ENCODE measurements at regions not wholly inside any gene's neighbourhood (a gene's known extent, or its start where the extent isn't known, plus 50 kb on each side); places are given as distances from the start of the nearest gene placed in this dataset.

DNA sequence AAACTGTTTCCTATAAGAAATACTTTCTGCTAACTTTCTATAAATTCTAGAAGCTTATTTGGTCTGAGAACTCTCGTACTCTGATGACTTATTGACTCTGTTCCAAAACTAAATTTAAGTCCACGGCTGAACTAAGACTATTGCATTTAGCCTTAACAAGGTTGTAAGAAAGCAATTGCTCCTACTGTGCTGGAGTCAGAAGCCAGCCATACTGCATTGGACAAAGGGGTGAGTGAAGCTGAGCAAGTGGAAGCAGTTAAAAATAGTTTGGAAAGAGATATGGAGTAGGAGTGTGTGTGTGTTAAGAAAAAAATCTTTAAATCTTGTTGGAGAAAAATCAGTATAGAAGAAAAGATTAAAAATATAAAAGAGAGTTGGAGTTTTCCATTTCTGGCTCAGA is 1360.1 kb upstream of the CELF2 start:
- Mint-ChIP-seq H3K36me3 (ENCODE audit: low read depth, unreplicated experiment) (no peaks in the 10 kb centered on the region), H3K27ac (ENCODE audit: unreplicated experiment) (no peak overlapping the region), H3K27me3 (ENCODE audit: low read depth, unreplicated experiment) (no peaks in the 10 kb centered on the region), H3K4me1 (ENCODE audit: low read depth, unreplicated experiment) (no peaks in the 10 kb centered on the region), H3K4me3 (ENCODE audit: unreplicated experiment) (no peak overlapping the region), H3K9me3 (ENCODE audit: unreplicated experiment) (no peaks in the 10 kb centered on the region)
- H3K4me2 ChIP-seq (ENCODE audit: low read length) = no peak overlapping the region
- no peaks in the 10 kb centered on the region for H4K20me1 ChIP-seq (ENCODE audit: insufficient read depth, low read length)
- no peaks in the 10 kb centered on the region for H3K79me2 ChIP-seq (ENCODE audit: insufficient read depth, low read length)
- H2AFZ ChIP-seq (ENCODE audit: low read depth, low read length) = no peak overlapping the region
- H3K27me3 ChIP-seq (ENCODE audit: insufficient read depth, low read length) = no peaks in the 10 kb centered on the region
- no peak for FAIRE-seq
- TF ChIP-seq, protein P1, sequence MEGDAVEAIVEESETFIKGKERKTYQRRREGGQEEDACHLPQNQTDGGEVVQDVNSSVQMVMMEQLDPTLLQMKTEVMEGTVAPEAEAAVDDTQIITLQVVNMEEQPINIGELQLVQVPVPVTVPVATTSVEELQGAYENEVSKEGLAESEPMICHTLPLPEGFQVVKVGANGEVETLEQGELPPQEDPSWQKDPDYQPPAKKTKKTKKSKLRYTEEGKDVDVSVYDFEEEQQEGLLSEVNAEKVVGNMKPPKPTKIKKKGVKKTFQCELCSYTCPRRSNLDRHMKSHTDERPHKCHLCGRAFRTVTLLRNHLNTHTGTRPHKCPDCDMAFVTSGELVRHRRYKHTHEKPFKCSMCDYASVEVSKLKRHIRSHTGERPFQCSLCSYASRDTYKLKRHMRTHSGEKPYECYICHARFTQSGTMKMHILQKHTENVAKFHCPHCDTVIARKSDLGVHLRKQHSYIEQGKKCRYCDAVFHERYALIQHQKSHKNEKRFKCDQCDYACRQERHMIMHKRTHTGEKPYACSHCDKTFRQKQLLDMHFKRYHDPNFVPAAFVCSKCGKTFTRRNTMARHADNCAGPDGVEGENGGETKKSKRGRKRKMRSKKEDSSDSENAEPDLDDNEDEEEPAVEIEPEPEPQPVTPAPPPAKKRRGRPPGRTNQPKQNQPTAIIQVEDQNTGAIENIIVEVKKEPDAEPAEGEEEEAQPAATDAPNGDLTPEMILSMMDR (IDR thresholded peaks at IDR 0.05; ENCODE audit: insufficient read depth, low read depth, low read length) = no peak
- TF ChIP-seq EZH2 (IDR thresholded peaks at IDR 0.05; ENCODE audit: insufficient read depth, low read length) = no peak
- H3K9me3 ChIP-seq (ENCODE audit: insufficient read depth, low read depth, low read length) = no peaks in the 10 kb centered on the region
- H3K9ac ChIP-seq (ENCODE audit: low read length) = no peak overlapping the region
- H3K4me1 ChIP-seq (ENCODE audit: insufficient read depth, low read length) = no peaks in the 10 kb centered on the region
- DNase-seq (ENCODE audit: low read depth) = no peak
- H3K27ac ChIP-seq (ENCODE audit: low read depth, low read length) = no peak overlapping the region
- H3K4me3 ChIP-seq (ENCODE audit: insufficient read depth, low read depth, low read length) = no peak overlapping the region
- no peaks in the 10 kb centered on the region for H3K36me3 ChIP-seq (ENCODE audit: insufficient read depth, low read length)

DNA sequence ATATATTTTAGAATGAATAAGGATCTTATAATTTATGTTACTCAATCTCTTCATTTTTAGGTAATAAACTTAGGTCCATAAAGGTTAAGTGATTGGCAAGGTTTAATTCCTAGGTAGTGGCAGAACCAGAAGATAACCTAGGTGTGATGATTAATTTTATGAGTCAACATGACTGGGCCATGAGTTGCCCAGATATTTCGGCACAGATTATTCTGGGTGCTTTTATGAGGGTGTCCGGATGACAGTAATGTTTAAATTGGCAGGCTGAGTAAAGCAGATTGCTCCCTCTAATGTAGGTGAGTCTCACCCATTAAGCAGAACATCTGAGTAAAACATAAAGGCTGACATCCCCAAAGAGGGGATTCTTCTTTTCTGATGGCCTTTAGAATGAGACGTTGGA is 1349.3 kb upstream of the CELF2 start:
- Histone ChIP-seq H3K9me3 (ENCODE audit: insufficient read depth, low read depth, low read length) (no peaks in the 10 kb centered on the region), H3K79me2 (ENCODE audit: insufficient read depth, low read length) (no peaks in the 10 kb centered on the region), H3K27me3 (ENCODE audit: insufficient read depth, low read length) (no peaks in the 10 kb centered on the region), H4K20me1 (ENCODE audit: insufficient read depth, low read length) (no peaks in the 10 kb centered on the region), H3K27ac (ENCODE audit: low read depth, low read length) (no peak overlapping the region), H3K9ac (ENCODE audit: low read length) (no peak overlapping the region), H3K4me3 (ENCODE audit: insufficient read depth, low read depth, low read length) (no peak overlapping the region), H3K4me1 (ENCODE audit: insufficient read depth, low read length) (no peaks in the 10 kb centered on the region), H2AFZ (ENCODE audit: low read depth, low read length) (no peak overlapping the region), H3K36me3 (ENCODE audit: insufficient read depth, low read length) (no peaks in the 10 kb centered on the region), H3K4me2 (ENCODE audit: low read length) (no peak overlapping the region)
- Mint-ChIP-seq H3K36me3 (ENCODE audit: low read depth, unreplicated experiment) (no peaks in the 10 kb centered on the region), H3K9me3 (ENCODE audit: unreplicated experiment) (no peaks in the 10 kb centered on the region), H3K27me3 (ENCODE audit: low read depth, unreplicated experiment) (no peaks in the 10 kb centered on the region), H3K4me3 (ENCODE audit: unreplicated experiment) (no peak overlapping the region), H3K27ac (ENCODE audit: unreplicated experiment) (no peak overlapping the region), H3K4me1 (ENCODE audit: low read depth, unreplicated experiment) (no peaks in the 10 kb centered on the region)
- no peak for FAIRE-seq
- DNase-seq (ENCODE audit: low read depth) = no peak
- TF ChIP-seq, protein P1 (IDR thresholded peaks at IDR 0.05; ENCODE audit: insufficient read depth, low read depth, low read length) = no peak
- TF ChIP-seq EZH2 (IDR thresholded peaks at IDR 0.05; ENCODE audit: insufficient read depth, low read length) = no peak

DNA sequence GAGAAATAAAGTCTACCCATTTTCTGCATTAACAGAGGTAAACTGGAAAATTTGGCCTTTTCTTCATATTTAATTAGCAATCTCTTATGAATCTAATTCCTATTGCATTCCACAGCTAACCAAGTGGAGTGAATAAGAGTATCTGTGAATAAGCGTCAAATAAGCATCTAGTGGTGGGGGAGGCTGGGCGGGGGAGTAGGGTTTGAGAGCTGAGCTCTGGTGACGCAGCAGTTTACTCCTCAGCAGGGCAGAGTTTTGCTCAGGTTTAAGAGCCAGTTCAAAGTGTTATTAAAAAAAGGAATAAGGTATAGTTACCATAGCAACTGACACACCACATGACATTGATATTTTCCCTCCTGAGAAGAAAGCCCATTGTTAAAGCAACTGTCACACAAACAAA is 1346.8 kb upstream of the CELF2 start:
- FAIRE-seq = no peak
- TF ChIP-seq EZH2 (IDR thresholded peaks at IDR 0.05; ENCODE audit: insufficient read depth, low read length) = no peak
- TF ChIP-seq, protein P1 (IDR thresholded peaks at IDR 0.05; ENCODE audit: insufficient read depth, low read depth, low read length) = no peak
- H3K4me2 ChIP-seq (ENCODE audit: low read length) = no peak overlapping the region

More for the DNA sequence above, 1346.8 kb upstream of the CELF2 start:
- Histone ChIP-seq H3K4me1 (ENCODE audit: insufficient read depth, low read length) (no peaks in the 10 kb centered on the region), H3K9me3 (ENCODE audit: insufficient read depth, low read depth, low read length) (no peaks in the 10 kb centered on the region), H3K4me3 (ENCODE audit: insufficient read depth, low read depth, low read length) (no peak overlapping the region), H3K27me3 (ENCODE audit: insufficient read depth, low read length) (no peaks in the 10 kb centered on the region), H3K79me2 (ENCODE audit: insufficient read depth, low read length) (no peaks in the 10 kb centered on the region), H3K36me3 (ENCODE audit: insufficient read depth, low read length) (no peaks in the 10 kb centered on the region), H3K9ac (ENCODE audit: low read length) (no peak overlapping the region), H4K20me1 (ENCODE audit: insufficient read depth, low read length) (no peaks in the 10 kb centered on the region), H2AFZ (ENCODE audit: low read depth, low read length) (no peak overlapping the region), H3K27ac (ENCODE audit: low read depth, low read length) (no peak overlapping the region)
- DNase-seq (ENCODE audit: low read depth) = no peak
- Mint-ChIP-seq H3K27ac (ENCODE audit: unreplicated experiment) (no peak overlapping the region), H3K4me1 (ENCODE audit: low read depth, unreplicated experiment) (no peaks in the 10 kb centered on the region), H3K9me3 (ENCODE audit: unreplicated experiment) (no peaks in the 10 kb centered on the region), H3K4me3 (ENCODE audit: unreplicated experiment) (no peak overlapping the region), H3K27me3 (ENCODE audit: low read depth, unreplicated experiment) (no peaks in the 10 kb centered on the region), H3K36me3 (ENCODE audit: low read depth, unreplicated experiment) (no peaks in the 10 kb centered on the region)
